Endothelial cell of umbilical vein (primary cell): ENCODE measurements at regions not wholly inside any gene's neighbourhood (a gene's known extent, or its start where the extent isn't known, plus 50 kb on each side); places are given as distances from the start of the nearest gene placed in this dataset.

Experiments
- BruUV-seq: library from RNA; stranded (reverse); fragments of 400-500 nt; replicated peaks from 2 replicates; lab custom pipeline; 2021; lab: Mats Ljungman, UMichigan
- CTCF ChIA-PET: fragments of 300-600, 350-600 bp; sonication (Branson Sonifier 250); formaldehyde crosslinking; loops from one replicate; lab custom pipeline; 2021; ENCODE audit warnings: antibody characterized with exemption, inconsistent platforms; lab: Charles Lee
- POLR2A ChIA-PET: fragments of 300-600, 350-600 bp; sonication (Branson Sonifier 250); formaldehyde crosslinking; loops from one replicate; lab custom pipeline; 2021; ENCODE audit warnings: antibody characterized with exemption, inconsistent platforms; lab: Charles Lee
- DNase-seq: peaks from one replicate; pipeline ENCODE4 v3.0.0-alpha.2; 2011; ENCODE audit warnings: low read depth, low spot score
- FAIRE-seq: peaks from 2 replicates; lab custom pipeline; 2011; peaks lifted over from hg19 to GRCh38; lab: Jason Lieb, UNC
- H2AFZ ChIP-seq: 2 replicates; pipeline ENCODE4 v1.6.0; 2012; ENCODE audit warnings: low read depth, low read length, control low read depth, inconsistent platforms
- H3K27ac ChIP-seq: 2 replicates; pipeline ENCODE4 v1.5.1; 2011; ENCODE audit warnings: low read depth, mild to moderate bottlenecking, control low read depth, low read length, moderate library complexity; ENCODE audit not compliant: insufficient read depth
- H3K27me3 ChIP-seq, 2 experiments: 2 replicates each; pipeline versions ENCODE4 v1.6.0 to v1.6.1; 2011; ENCODE audit warnings: low read length in 2 of 2, mixed read lengths in 1 of 2; ENCODE audit not compliant: control insufficient read depth in 2 of 2, insufficient read depth in 2 of 2
- H3K36me3 ChIP-seq, 2 experiments: 2 replicates in 1 of 2; 3 replicates in 1 of 2; pipeline ENCODE4 v1.5.1; 2011; ENCODE audit warnings: low read length in 2 of 2, mild to moderate bottlenecking in 1 of 2, moderate library complexity in 1 of 2; ENCODE audit not compliant: control insufficient read depth in 2 of 2, insufficient read depth in 2 of 2; ENCODE audit errors: extremely low read depth in 1 of 2
- H3K4me1 ChIP-seq: 3 replicates; pipeline ENCODE4 v1.5.1; 2011; ENCODE audit warnings: mild to moderate bottlenecking, low read length; ENCODE audit not compliant: control insufficient read depth, insufficient read depth; ENCODE audit errors: extremely low read depth
- H3K4me2 ChIP-seq: 2 replicates; pipeline ENCODE4 v1.6.1; 2011; ENCODE audit warnings: low read length, control low read depth, mixed read lengths; ENCODE audit not compliant: insufficient read depth
- H3K4me3 ChIP-seq, 3 experiments: fragments of 200-600 bp in 1 of 3; sonication (generic), shearing (Covaris generic) in 1 of 3; replicated peaks in 1 of 3; 2 replicates each; pipeline ENCODE4 v1.5.1; 2011 to 2016; ENCODE audit warnings: control low read depth in 3 of 3, low read length in 3 of 3, mild to moderate bottlenecking in 2 of 3, inconsistent platforms in 1 of 3, low read depth in 1 of 3, moderate library complexity in 1 of 3; ENCODE audit not compliant: insufficient read depth in 1 of 3
- H3K79me2 ChIP-seq: 2 replicates; pipeline ENCODE4 v1.6.0; 2012; ENCODE audit warnings: low read length, inconsistent platforms; ENCODE audit not compliant: control insufficient read depth, insufficient read depth
- H3K9ac ChIP-seq: replicated peaks from 2 replicates; pipeline ENCODE3; 2011; ENCODE audit warnings: low read length, control low read depth; ENCODE audit not compliant: insufficient read depth; ENCODE audit errors: extremely low read depth
- H3K9me1 ChIP-seq: replicated peaks from 3 replicates; pipeline ENCODE4 v1.6.0; 2011; ENCODE audit warnings: mild to moderate bottlenecking, low read length; ENCODE audit not compliant: control insufficient read depth, insufficient read depth; ENCODE audit errors: extremely low read depth
- H3K9me3 ChIP-seq: replicated peaks from 2 replicates; pipeline ENCODE4 v1.5.1; 2012; ENCODE audit warnings: low read length, inconsistent platforms; ENCODE audit not compliant: control insufficient read depth, insufficient read depth
- H4K20me1 ChIP-seq: replicated peaks from 2 replicates; pipeline ENCODE3; 2011; ENCODE audit warnings: mild to moderate bottlenecking, low read length; ENCODE audit not compliant: control insufficient read depth, insufficient read depth; ENCODE audit errors: extremely low read depth
- CTCF ChIP-seq, 2 donors: IDR thresholded peaks; 1 replicate in 1 of 2; 2 replicates in 1 of 2; pipeline ENCODE4 v1.5.1; 2011; ENCODE audit warnings: low read length in 2 of 2, mild to moderate bottlenecking in 2 of 2, moderate library complexity in 2 of 2, control low read depth in 1 of 2, inconsistent platforms in 1 of 2, low read depth in 1 of 2; ENCODE audit not compliant: insufficient read depth in 1 of 2; ENCODE audit errors: extremely low read depth in 1 of 2
- EZH2 ChIP-seq: IDR thresholded peaks from 2 replicates; pipeline ENCODE4 v1.6.1; 2012; ENCODE audit warnings: borderline replicate concordance, low read depth, mild to moderate bottlenecking, moderate library complexity, low read length, inconsistent platforms; ENCODE audit not compliant: severe bottlenecking
- FOS ChIP-seq: IDR thresholded peaks from 2 replicates; pipeline ENCODE4 v1.6.1; 2011; ENCODE audit warnings: mild to moderate bottlenecking, low read length, moderate library complexity, borderline replicate concordance; ENCODE audit not compliant: insufficient read depth
- GATA2 ChIP-seq: IDR thresholded peaks from 2 replicates; pipeline ENCODE4 v1.7.0; 2011; ENCODE audit warnings: low read depth, mild to moderate bottlenecking, moderate library complexity, mixed read lengths, low read length; ENCODE audit not compliant: insufficient read length, insufficient read depth
- JUN ChIP-seq: IDR thresholded peaks from 2 replicates; pipeline ENCODE4 v1.6.1; 2011; ENCODE audit warnings: borderline replicate concordance, low read depth; ENCODE audit not compliant: insufficient read length, insufficient read depth
- MAX ChIP-seq: IDR thresholded peaks from 2 replicates; pipeline ENCODE4 v1.6.1; 2011; ENCODE audit not compliant: insufficient read depth, insufficient read length
- MYC ChIP-seq: IDR thresholded peaks from one replicate; pipeline ENCODE4 v1.6.1; 2011; ENCODE audit warnings: mild to moderate bottlenecking, low read depth, low read length
- POLR2A ChIP-seq: IDR thresholded peaks from 2 replicates; pipeline ENCODE4 v1.6.1; 2012; ENCODE audit warnings: low read depth, mild to moderate bottlenecking, control low read depth, low read length
- POLR2AphosphoS5 ChIP-seq: IDR thresholded peaks from 2 replicates; pipeline ENCODE4 v1.6.1; 2012; ENCODE audit warnings: low read depth, mild to moderate bottlenecking, control low read depth, low read length, moderate library complexity; ENCODE audit not compliant: insufficient read depth
- dilution Hi-C: fragments of 300-500 bp; cut with MboI; formaldehyde crosslinking; loops from one replicate; pipeline ENCODE4 v1.15.0; 2019; ENCODE audit warnings: low sequenced_read_pairs; ENCODE audit not compliant: extremely low pct_ligation_motif_present
- intact Hi-C: fragments of 100-400 bp; cut with micrococcal nuclease; formaldehyde crosslinking; loops from one replicate; pipeline ENCODE4 v1.10.0; 2022

- H3K79me2 ChIP-seq: no peaks in the 10 kb centered on the region
- intact Hi-C loops: no loop called here
- no peaks in the 10 kb centered on the region for H3K9me3 ChIP-seq
- no peaks in the 10 kb centered on the region for H3K27me3 ChIP-seq
- no peak overlapping the region for H3K4me2 ChIP-seq
- H3K27ac ChIP-seq: no peak overlapping the region
- H4K20me1 ChIP-seq: no peaks in the 10 kb centered on the region
- CTCF ChIA-PET: no interaction called here
- H3K9ac ChIP-seq: no peak overlapping the region
- no peak for TF ChIP-seq GATA2
- TF ChIP-seq FOS: no peak
- TF ChIP-seq EZH2: no peak
- no peak for TF ChIP-seq CTCF (IDR thresholded peaks at IDR 0.05; ENCODE audit: extremely low read depth in 1 of 2, insufficient read depth in 1 of 2, low read depth in 1 of 2, low read length in 2 of 2)
- TF ChIP-seq POLR2AphosphoS5: no peak
- no peak for TF ChIP-seq JUN
- TF ChIP-seq MAX: no peak
- TF ChIP-seq MYC: no peak
- no peak for TF ChIP-seq POLR2A
- no TSS peak for BruUV-seq
- POLR2A ChIA-PET: no interaction called here
- no peaks in the 10 kb centered on the region for H3K36me3 ChIP-seq
- dilution Hi-C loops: no loop called here
- H3K9me1 ChIP-seq: no peaks in the 10 kb centered on the region
- no peak for FAIRE-seq
- H3K4me3 ChIP-seq: no peak overlapping the region
- no peaks in the 10 kb centered on the region for H3K4me1 ChIP-seq
- DNase-seq: no peak
- H2AFZ ChIP-seq: no peak overlapping the region
Observed at GRCh38 chr1:29786791-29787732, 550.7 kb downstream of the PTPRU start.
